ENCODE measurements at regions not wholly inside any gene's neighbourhood (a gene's known extent, or its start where the extent isn't known, plus 50 kb on each side); places are given as distances from the start of the nearest gene placed in this dataset.

- H3K4me1 Mint-ChIP-seq: peaks cover 5% of the 10 kb centered on the region
- intact Hi-C loops (cut with micrococcal nuclease): no loop called here
Measured at GRCh38 chr2:239865059-239865639, 160.0 kb downstream of the NDUFA10 start.

GRCh38 chr2:239864247-239865058 is 160.7 kb downstream of the NDUFA10 start:
- Histone ChIP-seq H3K4me3 (replicated peaks in 1 of 3; ENCODE audit: low read depth in 2 of 3, low read length in 3 of 3) (no peak overlapping the region), H3K27me3 (ENCODE audit: control insufficient read depth in 2 of 2, insufficient read depth in 2 of 2, low read length in 2 of 2) (peaks cover 0 to 3% of the 10 kb centered on the region in 2 donors), H3K36me3 (replicated peaks in 1 of 2; ENCODE audit: control insufficient read depth in 1 of 2, insufficient read depth in 2 of 2, low read length in 2 of 2) (no peaks in the 10 kb centered on the region), H4K20me1 (ENCODE audit: insufficient read depth, low read length) (no peaks in the 10 kb centered on the region), H3K79me2 (ENCODE audit: insufficient read depth, low read length) (no peaks in the 10 kb centered on the region), H3K9ac (ENCODE audit: insufficient read depth, low read length, poor library complexity, severe bottlenecking) (no peak overlapping the region), H3K27ac (ENCODE audit: low read depth in 1 of 2, low read length in 2 of 2) (no peak overlapping the region), H2AFZ (ENCODE audit: insufficient read depth, low read depth, low read length, poor library complexity, severe bottlenecking) (no peak overlapping the region), H3K9me3 (replicated peaks in 1 of 2; ENCODE audit: control insufficient read depth in 1 of 2, insufficient read depth in 1 of 2, low read length in 2 of 2) (no peaks in the 10 kb centered on the region), H3K4me2 (replicated peaks; ENCODE audit: extremely low read depth, low read length, poor library complexity, severe bottlenecking) (no peak overlapping the region), H3K4me1 (ENCODE audit: control insufficient read depth in 1 of 2, insufficient read depth in 2 of 2, low read length in 2 of 2) (no peaks in the 10 kb centered on the region)
- no peak overlapping the region for H3K27ac Mint-ChIP-seq
- DNase-seq: no peak
- peaks cover 0 to 2% (median 0%) of the 10 kb centered on the region in 7 donors for H3K9me3 Mint-ChIP-seq
- peaks cover 5% of the 10 kb centered on the region for H3K4me1 Mint-ChIP-seq
- no peak overlapping the region for H3K4me3 Mint-ChIP-seq
- no peak for TF ChIP-seq CTCF (IDR thresholded peaks at IDR 0.05)
- intact Hi-C loops (cut with micrococcal nuclease): no loop called here
- H3K27me3 Mint-ChIP-seq (ENCODE audit: low read depth in 3 of 3): peaks cover 5 to 15% (median 10%) of the 10 kb centered on the region in 3 donors
- over 99% methylated on average over 21 of the region's 26 CpGs for WGBS (ENCODE audit: insufficient coverage)
- H3K36me3 Mint-ChIP-seq: no peaks in the 10 kb centered on the region

More at GRCh38 chr2:239865059-239865639, 160.0 kb downstream of the NDUFA10 start:
- Histone ChIP-seq H3K9me3 (replicated peaks in 1 of 2; ENCODE audit: control insufficient read depth in 1 of 2, insufficient read depth in 1 of 2, low read length in 2 of 2) (no peaks in the 10 kb centered on the region), H3K4me2 (replicated peaks; ENCODE audit: extremely low read depth, low read length, poor library complexity, severe bottlenecking) (no peak overlapping the region), H3K9ac (ENCODE audit: insufficient read depth, low read length, poor library complexity, severe bottlenecking) (no peak overlapping the region), H4K20me1 (ENCODE audit: insufficient read depth, low read length) (no peaks in the 10 kb centered on the region), H3K4me3 (replicated peaks in 1 of 3; ENCODE audit: low read depth in 2 of 3, low read length in 3 of 3) (no peak overlapping the region), H2AFZ (ENCODE audit: insufficient read depth, low read depth, low read length, poor library complexity, severe bottlenecking) (no peak overlapping the region), H3K27me3 (ENCODE audit: control insufficient read depth in 2 of 2, insufficient read depth in 2 of 2, low read length in 2 of 2) (peaks cover 0 to 3% of the 10 kb centered on the region in 2 donors), H3K36me3 (replicated peaks in 1 of 2; ENCODE audit: control insufficient read depth in 1 of 2, insufficient read depth in 2 of 2, low read length in 2 of 2) (no peaks in the 10 kb centered on the region), H3K4me1 (ENCODE audit: control insufficient read depth in 1 of 2, insufficient read depth in 2 of 2, low read length in 2 of 2) (no peaks in the 10 kb centered on the region), H3K27ac (ENCODE audit: low read depth in 1 of 2, low read length in 2 of 2) (no peak overlapping the region), H3K79me2 (ENCODE audit: insufficient read depth, low read length) (no peaks in the 10 kb centered on the region)
- H3K9me3 Mint-ChIP-seq: peaks cover 0 to 2% (median 0%) of the 10 kb centered on the region in 7 donors
- H3K4me3 Mint-ChIP-seq: no peak overlapping the region
- TF ChIP-seq CTCF (IDR thresholded peaks at IDR 0.05): no peak
- DNase-seq: no peak
- peaks cover 5 to 13% (median 10%) of the 10 kb centered on the region in 3 donors for H3K27me3 Mint-ChIP-seq (ENCODE audit: low read depth in 3 of 3)
- 99% methylated on average over 35 of the region's 42 CpGs for WGBS (ENCODE audit: insufficient coverage)
- H3K36me3 Mint-ChIP-seq: no peaks in the 10 kb centered on the region
- H3K27ac Mint-ChIP-seq: no peak overlapping the region
